DND-41 (cell line): ENCODE measurements at regions not wholly inside any gene's neighbourhood (a gene's known extent, or its start where the extent isn't known, plus 50 kb on each side); places are given as distances from the start of the nearest gene placed in this dataset.

Experiments used
- ATAC-seq: fragments of 200-7000 bp; cut with Tn5 transposase; 3 replicates; pipeline ENCODE4 v1.9.1; 2021; ENCODE audit warnings: low read depth; ENCODE audit not compliant: insufficient read depth
- DNase-seq: peaks from one replicate; pipeline ENCODE4 v3.0.0-alpha.2; 2020
- H2AFZ ChIP-seq: 2 replicates; pipeline ENCODE4 v1.6.0; 2012; ENCODE audit warnings: low read depth, low read length
- H3K27ac ChIP-seq: 2 replicates; pipeline ENCODE4 v1.5.1; 2012; ENCODE audit warnings: low read length, inconsistent platforms
- H3K27me3 ChIP-seq: fragments of 200-600 bp; sonication (generic); 2 replicates; pipeline ENCODE4 v1.6.0; 2012; ENCODE audit warnings: low read length, mild to moderate bottlenecking, inconsistent platforms; ENCODE audit not compliant: insufficient read depth, poor library complexity
- H3K36me3 ChIP-seq: 2 replicates; pipeline ENCODE4 v1.5.1; 2012; ENCODE audit warnings: low read length, inconsistent platforms; ENCODE audit not compliant: insufficient read depth
- H3K4me1 ChIP-seq: 2 replicates; pipeline ENCODE4 v1.5.1; 2012; ENCODE audit warnings: mild to moderate bottlenecking, low read length; ENCODE audit not compliant: insufficient read depth
- H3K4me2 ChIP-seq: 2 replicates; pipeline ENCODE4 v1.6.0; 2012; ENCODE audit warnings: mild to moderate bottlenecking, moderate library complexity, low read length, inconsistent platforms; ENCODE audit not compliant: insufficient read depth
- H3K4me3 ChIP-seq, 2 experiments: fragments of 200-600 bp in 1 of 2; shearing (Covaris generic) in 1 of 2; 2 replicates each; pipeline ENCODE4 v1.5.1; 2012 to 2016; ENCODE audit warnings: inconsistent platforms in 2 of 2, low read length in 2 of 2, mild to moderate bottlenecking in 2 of 2, low read depth in 1 of 2, moderate library complexity in 1 of 2
- H3K79me2 ChIP-seq: 2 replicates; pipeline ENCODE4 v1.6.0; 2012; ENCODE audit warnings: low read length, inconsistent platforms; ENCODE audit not compliant: insufficient read depth
- H3K9ac ChIP-seq: 2 replicates; pipeline ENCODE4 v1.6.0; 2012; ENCODE audit warnings: low read depth, mild to moderate bottlenecking, inconsistent platforms, low read length, moderate library complexity
- H3K9me3 ChIP-seq: 2 replicates; pipeline ENCODE4 v1.5.1; 2012; ENCODE audit warnings: low read length, moderate library complexity, mild to moderate bottlenecking, inconsistent platforms; ENCODE audit not compliant: insufficient read depth, severe bottlenecking
- H4K20me1 ChIP-seq: 2 replicates; pipeline ENCODE4 v1.6.0; 2012; ENCODE audit warnings: low read length; ENCODE audit not compliant: insufficient read depth
- CTCF ChIP-seq: IDR thresholded peaks from 2 replicates; pipeline ENCODE4 v1.5.1; 2012; ENCODE audit warnings: borderline replicate concordance, low read length, moderate library complexity, mild to moderate bottlenecking; ENCODE audit not compliant: poor library complexity, severe bottlenecking; ENCODE audit errors: extremely low read depth
- EZH2 ChIP-seq: IDR thresholded peaks from 3 replicates; pipeline ENCODE4 v1.6.1; 2012; ENCODE audit warnings: borderline replicate concordance, low read depth, mild to moderate bottlenecking, moderate library complexity, low read length, inconsistent platforms; ENCODE audit not compliant: severe bottlenecking

GRCh38 chr4:147428583-147428982 lies 52.3 kb upstream of the EDNRA start:
- Histone ChIP-seq H3K36me3 (no peaks in the 10 kb centered on the region), H3K27ac (no peak overlapping the region), H3K9me3 (no peaks in the 10 kb centered on the region), H3K4me2 (no peak overlapping the region), H3K79me2 (no peaks in the 10 kb centered on the region), H3K9ac (no peak overlapping the region), H3K4me3 (no peak overlapping the region), H4K20me1 (no peaks in the 10 kb centered on the region), H2AFZ (no peak overlapping the region), H3K4me1 (no peaks in the 10 kb centered on the region), H3K27me3 (no peaks in the 10 kb centered on the region)
- no peak for DNase-seq
- no peak for ATAC-seq
- no peak for TF ChIP-seq CTCF
- TF ChIP-seq EZH2, result no peak

DNA sequence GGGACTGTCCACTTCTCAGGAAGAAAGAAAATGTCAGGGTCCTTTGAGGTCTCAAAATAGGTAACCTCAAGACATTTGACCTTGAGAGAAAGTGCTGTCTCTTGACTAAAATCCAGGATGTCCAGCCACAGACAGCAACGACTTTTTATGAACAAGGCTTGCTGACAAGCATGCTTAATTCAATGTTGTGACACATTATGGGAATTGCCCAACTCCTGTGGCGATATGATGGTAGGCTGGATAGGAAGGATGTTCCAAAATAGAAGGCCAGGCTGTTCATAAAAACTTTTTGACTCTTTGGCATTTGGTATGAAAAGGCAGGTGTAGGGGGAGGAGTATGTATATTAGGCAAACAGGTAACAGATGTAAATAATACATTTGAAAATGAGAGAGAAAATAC lies 50.8 kb upstream of the EDNRA start:
- no peaks in the 10 kb centered on the region for H3K36me3 ChIP-seq
- H3K27ac ChIP-seq, result no peak overlapping the region
- no peak overlapping the region for H3K4me2 ChIP-seq
- no peak overlapping the region for H3K4me3 ChIP-seq
- no peaks in the 10 kb centered on the region for H4K20me1 ChIP-seq
- H2AFZ ChIP-seq, result no peak overlapping the region
- H3K27me3 ChIP-seq, result no peaks in the 10 kb centered on the region
- no peaks in the 10 kb centered on the region for H3K4me1 ChIP-seq
- ATAC-seq, result no peak
- TF ChIP-seq EZH2, result no peak
- no peak for TF ChIP-seq CTCF
- no peak for DNase-seq
- no peaks in the 10 kb centered on the region for H3K79me2 ChIP-seq
- H3K9ac ChIP-seq, result no peak overlapping the region
- no peaks in the 10 kb centered on the region for H3K9me3 ChIP-seq
